HS-5 (cell line): ENCODE measurements at regions not wholly inside any gene's neighbourhood (a gene's known extent, or its start where the extent isn't known, plus 50 kb on each side); places are given as distances from the start of the nearest gene placed in this dataset.

ENCODE experiments used
- DNase-seq: peaks from one replicate; pipeline ENCODE4 v3.0.0-alpha.2; 2012; ENCODE audit warnings: low read depth

GRCh38 chr4:184310171-184310567, 92.5 kb upstream of the ENPP6 start:
- no peak for DNase-seq

- no peak for DNase-seq
Observed at GRCh38 chr4:184309241-184310170, 91.8 kb upstream of the ENPP6 start.

GRCh38 chr4:184306949-184307348, 89.3 kb upstream of the ENPP6 start:
- no peak for DNase-seq

- no peak for DNase-seq
Observed at GRCh38 chr4:184306470-184306869, 88.8 kb upstream of the ENPP6 start.

- no peak for DNase-seq
Observed at GRCh38 chr4:184300816-184301215, 83.1 kb upstream of the ENPP6 start.

- DNase-seq, result no peak
Observed at GRCh38 chr4:184298254-184298653, 80.6 kb upstream of the ENPP6 start.

GRCh38 chr4:184295206-184295605, 77.5 kb upstream of the ENPP6 start:
- DNase-seq, result no peak

GRCh38 chr4:184294606-184295133, 77.0 kb upstream of the ENPP6 start:
- DNase-seq, result no peak

GRCh38 chr4:184293552-184293951, 75.9 kb upstream of the ENPP6 start:
- no peak for DNase-seq

- no peak for DNase-seq
Observed at GRCh38 chr4:184292877-184293276, 75.2 kb upstream of the ENPP6 start.

GRCh38 chr4:184292465-184292867, 74.8 kb upstream of the ENPP6 start:
- no peak for DNase-seq

- DNase-seq, result no peak
Observed at GRCh38 chr4:184289179-184289535, 71.5 kb upstream of the ENPP6 start.

GRCh38 chr4:184288451-184289178, 70.9 kb upstream of the ENPP6 start:
- no peak for DNase-seq

GRCh38 chr4:184287697-184288255, 70.1 kb upstream of the ENPP6 start:
- no peak for DNase-seq

GRCh38 chr4:184286358-184286757, 68.7 kb upstream of the ENPP6 start:
- DNase-seq, result no peak

- DNase-seq, result no peak
Observed at GRCh38 chr4:184284742-184285141, 67.1 kb upstream of the ENPP6 start.

- DNase-seq, result no peak
Observed at GRCh38 chr4:184284336-184284690, 66.6 kb upstream of the ENPP6 start.

- DNase-seq, result no peak
Observed at GRCh38 chr4:184283659-184284335, 66.1 kb upstream of the ENPP6 start.

- no peak for DNase-seq
Observed at GRCh38 chr4:184282895-184283654, 65.4 kb upstream of the ENPP6 start.

GRCh38 chr4:184282251-184282713, 64.6 kb upstream of the ENPP6 start:
- no peak for DNase-seq
